ENCODE measurements at regions not wholly inside any gene's neighbourhood (a gene's known extent, or its start where the extent isn't known, plus 50 kb on each side); places are given as distances from the start of the nearest gene placed in this dataset.

- Histone ChIP-seq H3K9me3 (ENCODE audit: control insufficient read depth, insufficient read depth, low read depth, low read length) (no peaks in the 10 kb centered on the region), H3K79me2 (ENCODE audit: control insufficient read depth, insufficient read depth, low read length) (no peaks in the 10 kb centered on the region), H4K20me1 (ENCODE audit: control insufficient read depth, extremely low read depth, insufficient read depth, low read length) (no peaks in the 10 kb centered on the region), H3K27ac (ENCODE audit: insufficient read depth, low read length) (no peak overlapping the region), H3K36me3 (ENCODE audit: control insufficient read depth, insufficient read depth, low read length) (no peaks in the 10 kb centered on the region), H3K4me3 (replicated peaks in 1 of 4; ENCODE audit: control extremely low read depth in 1 of 4, insufficient read depth in 1 of 4, low read depth in 3 of 4, low read length in 4 of 4) (no peak overlapping the region), H3K4me2 (ENCODE audit: extremely low read depth, insufficient read depth, low read length) (no peak overlapping the region), H3K27me3 (ENCODE audit: control insufficient read depth, insufficient read depth, low read length) (no peaks in the 10 kb centered on the region), H2AFZ (ENCODE audit: low read length) (no peak overlapping the region), H3K9ac (ENCODE audit: insufficient read depth, low read length) (no peak overlapping the region), H3K4me1 (ENCODE audit: control insufficient read depth, extremely low read depth, insufficient read depth, low read length) (no peaks in the 10 kb centered on the region)
- no peak for DNase-seq (ENCODE audit: low read depth in 2 of 2)
- TF ChIP-seq EZH2 (IDR thresholded peaks at IDR 0.05; ENCODE audit: low read length, missing control alignments) (no peak), CTCF (conservative IDR thresholded peaks at IDR 0.05 in 1 of 2, IDR thresholded peaks at IDR 0.05 in 1 of 2; ENCODE audit: low read depth in 1 of 2, low read length in 2 of 2) (no peak)
These were observed 61.3 kb upstream of the SPIN1 start for GRCh38 chr9:88326936-88327335.

- no peak for TF ChIP-seq CTCF (conservative IDR thresholded peaks at IDR 0.05 in 1 of 2, IDR thresholded peaks at IDR 0.05 in 1 of 2; ENCODE audit: low read depth in 1 of 2, low read length in 2 of 2)
- no peak for TF ChIP-seq EZH2 (IDR thresholded peaks at IDR 0.05; ENCODE audit: low read length, missing control alignments)
- H3K4me1 ChIP-seq (ENCODE audit: control insufficient read depth, extremely low read depth, insufficient read depth, low read length) = no peaks in the 10 kb centered on the region
These were observed 62.2 kb upstream of the SPIN1 start for GRCh38 chr9:88326015-88326414.

GRCh38 chr9:88322906-88323566 lies 65.2 kb upstream of the SPIN1 start:
- Histone ChIP-seq H4K20me1 (ENCODE audit: control insufficient read depth, extremely low read depth, insufficient read depth, low read length) (no peaks in the 10 kb centered on the region), H3K4me3 (replicated peaks in 1 of 4; ENCODE audit: control extremely low read depth in 1 of 4, insufficient read depth in 1 of 4, low read depth in 3 of 4, low read length in 4 of 4) (no peak overlapping the region), H2AFZ (ENCODE audit: low read length) (no peak overlapping the region), H3K79me2 (ENCODE audit: control insufficient read depth, insufficient read depth, low read length) (no peaks in the 10 kb centered on the region), H3K4me1 (ENCODE audit: control insufficient read depth, extremely low read depth, insufficient read depth, low read length) (no peaks in the 10 kb centered on the region), H3K9me3 (ENCODE audit: control insufficient read depth, insufficient read depth, low read depth, low read length) (no peaks in the 10 kb centered on the region), H3K36me3 (ENCODE audit: control insufficient read depth, insufficient read depth, low read length) (no peaks in the 10 kb centered on the region), H3K27ac (ENCODE audit: insufficient read depth, low read length) (no peak overlapping the region), H3K9ac (ENCODE audit: insufficient read depth, low read length) (no peak overlapping the region), H3K27me3 (ENCODE audit: control insufficient read depth, insufficient read depth, low read length) (no peaks in the 10 kb centered on the region), H3K4me2 (ENCODE audit: extremely low read depth, insufficient read depth, low read length) (no peak overlapping the region)
- peak; percentile 5 to 81 for DNase-seq (ENCODE audit: low read depth in 2 of 2)
- no peak for TF ChIP-seq EZH2 (IDR thresholded peaks at IDR 0.05; ENCODE audit: low read length, missing control alignments)

More at GRCh38 chr9:88326015-88326414, 62.2 kb upstream of the SPIN1 start:
- DNase-seq (ENCODE audit: low read depth in 2 of 2) = no peak
- Histone ChIP-seq H3K36me3 (ENCODE audit: control insufficient read depth, insufficient read depth, low read length) (no peaks in the 10 kb centered on the region), H3K9me3 (ENCODE audit: control insufficient read depth, insufficient read depth, low read depth, low read length) (no peaks in the 10 kb centered on the region), H3K4me3 (replicated peaks in 1 of 4; ENCODE audit: control extremely low read depth in 1 of 4, insufficient read depth in 1 of 4, low read depth in 3 of 4, low read length in 4 of 4) (no peak overlapping the region), H3K27me3 (ENCODE audit: control insufficient read depth, insufficient read depth, low read length) (no peaks in the 10 kb centered on the region), H3K9ac (ENCODE audit: insufficient read depth, low read length) (no peak overlapping the region), H3K79me2 (ENCODE audit: control insufficient read depth, insufficient read depth, low read length) (no peaks in the 10 kb centered on the region), H4K20me1 (ENCODE audit: control insufficient read depth, extremely low read depth, insufficient read depth, low read length) (no peaks in the 10 kb centered on the region), H3K27ac (ENCODE audit: insufficient read depth, low read length) (no peak overlapping the region), H2AFZ (ENCODE audit: low read length) (no peak overlapping the region), H3K4me2 (ENCODE audit: extremely low read depth, insufficient read depth, low read length) (no peak overlapping the region)

Data from fibroblast of lung (primary cell).